Parathyroid adenoma (tissue), 2 donors: ENCODE measurements at regions not wholly inside any gene's neighbourhood (a gene's known extent, or its start where the extent isn't known, plus 50 kb on each side); places are given as distances from the start of the nearest gene placed in this dataset.

Experiments
- H2AFZ ChIP-seq: fragments of 300-600 bp; sonication (generic); one replicate; pipeline ENCODE4 v1.7.0; 2017; ENCODE audit warnings: antibody characterized with exemption, mild to moderate bottlenecking
- H3K27ac ChIP-seq: fragments of 300-600 bp; sonication (generic); one replicate; pipeline ENCODE4 v1.7.0; 2017
- H3K27me3 ChIP-seq: fragments of 300-600 bp; sonication (generic); one replicate; pipeline ENCODE4 v1.7.0; 2017; ENCODE audit warnings: low read length; ENCODE audit not compliant: control insufficient read depth, insufficient read depth
- H3K36me3 ChIP-seq: fragments of 300-600 bp; sonication (generic); one replicate; pipeline ENCODE4 v1.7.0; 2017; ENCODE audit warnings: low read length; ENCODE audit not compliant: control insufficient read depth, insufficient read depth
- H3K4me1 ChIP-seq: fragments of 300-600 bp; sonication (generic); one replicate; pipeline ENCODE4 v1.7.0; 2017; ENCODE audit warnings: control low read depth
- H3K4me2 ChIP-seq: fragments of 300-600 bp; sonication (generic); one replicate; pipeline ENCODE4 v1.7.0; 2017; ENCODE audit warnings: low read length
- H3K4me3 ChIP-seq: fragments of 300-600 bp; sonication (generic); one replicate; pipeline ENCODE4 v1.7.0; 2017; ENCODE audit warnings: low read depth, low read length
- H3K79me2 ChIP-seq: fragments of 300-600 bp; sonication (generic); one replicate; pipeline ENCODE4 v1.7.0; 2017; ENCODE audit warnings: control low read depth
- H3K9ac ChIP-seq: fragments of 300-600 bp; sonication (generic); one replicate; pipeline ENCODE4 v1.7.0; 2017; ENCODE audit warnings: mild to moderate bottlenecking
- H3K9me3 ChIP-seq: fragments of 300-600 bp; sonication (generic); one replicate; pipeline ENCODE4 v1.7.0; 2017; ENCODE audit warnings: low read length; ENCODE audit not compliant: control insufficient read depth
- TF ChIP-seq, protein P1 (sequence below): fragments of 300-600 bp; sonication (generic); IDR thresholded peaks from one replicate; pipeline ENCODE4 v1.7.0; 2017; ENCODE audit warnings: antibody characterized with exemption, mild to moderate bottlenecking
- donor health status: primary hyperparathyroidism.

DNA sequence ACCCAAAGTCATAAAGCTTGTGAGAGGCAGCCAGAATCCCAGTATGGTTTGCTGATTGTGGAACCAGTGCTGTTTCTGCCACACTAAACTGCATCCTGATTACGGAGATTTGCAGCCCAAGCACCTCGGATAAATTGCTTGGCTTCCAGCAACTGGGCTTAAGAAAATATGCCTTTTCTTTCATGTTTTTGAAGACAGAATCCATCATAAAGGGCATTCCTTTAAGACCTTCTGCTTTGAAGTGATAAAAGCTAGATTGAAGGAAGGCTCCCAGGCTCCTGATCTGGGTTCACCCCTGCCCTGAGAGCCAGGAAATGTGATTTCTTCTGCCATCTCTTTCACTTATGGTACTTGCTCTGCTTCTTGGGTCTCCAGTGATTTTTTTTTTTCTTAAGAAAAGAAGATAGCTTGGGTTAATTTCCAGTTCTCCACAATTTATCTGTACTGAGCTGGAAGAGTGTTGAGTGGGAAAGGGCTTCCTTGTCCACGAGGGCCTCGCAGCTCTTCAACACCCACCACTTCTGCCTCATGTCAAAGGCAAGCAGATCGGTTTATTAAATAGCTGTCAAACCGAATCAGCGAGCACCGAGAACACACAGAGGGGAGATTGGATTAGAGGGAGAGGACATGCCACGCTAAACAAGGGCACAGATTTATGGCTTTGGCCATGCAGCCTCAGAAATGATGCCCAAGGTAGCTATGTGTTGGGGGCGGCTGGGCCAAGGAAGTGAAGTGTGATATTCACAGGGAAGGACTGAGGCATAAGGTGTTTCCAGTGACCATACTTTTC is 94.9 kb upstream of the TBX20 start:
- no peaks in the 10 kb centered on the region for H3K9me3 ChIP-seq

DNA sequence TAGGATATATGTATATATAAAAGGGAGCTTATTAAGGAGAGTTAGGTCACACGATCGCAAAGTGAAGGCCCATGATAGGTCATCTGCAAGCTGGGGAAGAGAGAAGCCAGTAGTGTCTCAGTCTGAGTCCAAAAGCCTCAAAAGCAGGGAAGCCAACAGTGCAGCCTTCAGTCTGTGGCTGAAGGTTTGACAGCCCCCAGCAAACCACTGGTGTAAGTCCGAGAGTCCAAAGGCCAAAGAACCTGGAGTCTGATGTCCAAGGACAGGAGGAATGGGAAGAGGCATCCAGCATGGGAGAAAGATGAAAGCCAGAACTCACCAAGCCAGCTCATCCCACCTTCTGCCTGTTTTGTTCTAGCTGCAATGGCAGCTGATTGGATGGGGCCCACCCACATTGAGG is 88.9 kb upstream of the TBX20 start:
- Histone ChIP-seq H3K9me3 (no peaks in the 10 kb centered on the region), H3K79me2 (no peaks in the 10 kb centered on the region), H2AFZ (no peak overlapping the region), H3K27me3 (no peaks in the 10 kb centered on the region), H3K4me2 (no peak overlapping the region), H3K9ac (no peak overlapping the region), H3K4me3 (no peak overlapping the region), H3K27ac (no peak overlapping the region), H3K4me1 (no peaks in the 10 kb centered on the region), H3K36me3 (no peaks in the 10 kb centered on the region)
- TF ChIP-seq, protein P1, sequence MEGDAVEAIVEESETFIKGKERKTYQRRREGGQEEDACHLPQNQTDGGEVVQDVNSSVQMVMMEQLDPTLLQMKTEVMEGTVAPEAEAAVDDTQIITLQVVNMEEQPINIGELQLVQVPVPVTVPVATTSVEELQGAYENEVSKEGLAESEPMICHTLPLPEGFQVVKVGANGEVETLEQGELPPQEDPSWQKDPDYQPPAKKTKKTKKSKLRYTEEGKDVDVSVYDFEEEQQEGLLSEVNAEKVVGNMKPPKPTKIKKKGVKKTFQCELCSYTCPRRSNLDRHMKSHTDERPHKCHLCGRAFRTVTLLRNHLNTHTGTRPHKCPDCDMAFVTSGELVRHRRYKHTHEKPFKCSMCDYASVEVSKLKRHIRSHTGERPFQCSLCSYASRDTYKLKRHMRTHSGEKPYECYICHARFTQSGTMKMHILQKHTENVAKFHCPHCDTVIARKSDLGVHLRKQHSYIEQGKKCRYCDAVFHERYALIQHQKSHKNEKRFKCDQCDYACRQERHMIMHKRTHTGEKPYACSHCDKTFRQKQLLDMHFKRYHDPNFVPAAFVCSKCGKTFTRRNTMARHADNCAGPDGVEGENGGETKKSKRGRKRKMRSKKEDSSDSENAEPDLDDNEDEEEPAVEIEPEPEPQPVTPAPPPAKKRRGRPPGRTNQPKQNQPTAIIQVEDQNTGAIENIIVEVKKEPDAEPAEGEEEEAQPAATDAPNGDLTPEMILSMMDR: no peak

More for the DNA sequence above, 94.9 kb upstream of the TBX20 start:
- Histone ChIP-seq H3K79me2 (no peaks in the 10 kb centered on the region), H3K4me1 (no peaks in the 10 kb centered on the region), H3K27me3 (no peaks in the 10 kb centered on the region), H3K36me3 (no peaks in the 10 kb centered on the region), H3K4me3 (no peak overlapping the region), H3K4me2 (no peak overlapping the region), H2AFZ (no peak overlapping the region), H3K27ac (no peak overlapping the region), H3K9ac (no peak overlapping the region)
- TF ChIP-seq, protein P1: no peak

DNA sequence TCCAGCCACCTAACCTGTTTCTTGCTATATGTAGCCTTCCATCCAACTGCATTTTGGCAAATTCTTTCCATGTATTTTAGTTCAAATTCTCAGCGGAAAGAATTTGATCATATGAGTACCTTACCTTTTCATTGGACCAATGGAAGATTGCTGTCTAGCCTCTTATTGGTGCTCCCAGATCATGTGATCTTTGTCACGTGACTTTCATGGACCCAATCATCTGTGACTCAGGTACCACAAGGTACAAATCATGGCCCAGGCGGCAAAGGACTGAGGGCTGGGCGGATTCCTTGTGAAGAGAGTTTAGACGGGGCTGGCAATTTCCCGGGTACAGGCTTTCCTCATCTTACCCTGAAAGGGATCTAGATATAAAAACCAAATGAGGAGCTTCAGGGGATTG is 85.9 kb upstream of the TBX20 start:
- no peaks in the 10 kb centered on the region for H3K9me3 ChIP-seq
- no peak overlapping the region for H3K9ac ChIP-seq
- no peaks in the 10 kb centered on the region for H3K36me3 ChIP-seq
- no peaks in the 10 kb centered on the region for H3K79me2 ChIP-seq
- no peak overlapping the region for H3K4me3 ChIP-seq
- H3K4me1 ChIP-seq: no peaks in the 10 kb centered on the region
- TF ChIP-seq, protein P1: no peak
- no peaks in the 10 kb centered on the region for H3K27me3 ChIP-seq
- no peak overlapping the region for H3K27ac ChIP-seq
- H3K4me2 ChIP-seq: no peak overlapping the region
- no peak overlapping the region for H2AFZ ChIP-seq

DNA sequence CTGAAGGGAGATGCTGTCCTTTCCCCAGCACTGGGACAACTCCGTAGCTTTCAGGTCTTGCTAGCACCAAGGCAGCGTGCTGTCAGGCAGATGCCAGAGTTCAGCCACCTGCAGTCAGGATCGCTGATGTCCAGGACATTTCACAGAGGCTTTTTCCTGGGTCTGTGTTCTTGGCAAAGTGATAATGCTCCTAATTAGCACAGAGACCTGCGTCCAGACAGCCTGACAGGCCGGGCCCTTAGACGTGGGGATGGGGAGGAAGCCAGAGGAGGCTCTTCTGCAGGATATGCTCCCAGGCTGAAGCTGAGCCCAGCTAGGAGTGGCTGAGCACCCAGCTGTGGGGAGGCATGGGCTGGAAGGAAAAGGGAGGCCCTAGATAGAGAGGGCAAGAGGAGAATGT is 82.5 kb upstream of the TBX20 start:
- TF ChIP-seq, protein P1: no peak
- H3K36me3 ChIP-seq: no peaks in the 10 kb centered on the region
- no peaks in the 10 kb centered on the region for H3K4me1 ChIP-seq
- H3K9ac ChIP-seq: no peak overlapping the region
- H3K9me3 ChIP-seq: no peaks in the 10 kb centered on the region
- no peak overlapping the region for H3K4me2 ChIP-seq
- no peaks in the 10 kb centered on the region for H3K27me3 ChIP-seq
- no peaks in the 10 kb centered on the region for H3K79me2 ChIP-seq
- H2AFZ ChIP-seq: no peak overlapping the region
- no peak overlapping the region for H3K4me3 ChIP-seq
- no peak overlapping the region for H3K27ac ChIP-seq

DNA sequence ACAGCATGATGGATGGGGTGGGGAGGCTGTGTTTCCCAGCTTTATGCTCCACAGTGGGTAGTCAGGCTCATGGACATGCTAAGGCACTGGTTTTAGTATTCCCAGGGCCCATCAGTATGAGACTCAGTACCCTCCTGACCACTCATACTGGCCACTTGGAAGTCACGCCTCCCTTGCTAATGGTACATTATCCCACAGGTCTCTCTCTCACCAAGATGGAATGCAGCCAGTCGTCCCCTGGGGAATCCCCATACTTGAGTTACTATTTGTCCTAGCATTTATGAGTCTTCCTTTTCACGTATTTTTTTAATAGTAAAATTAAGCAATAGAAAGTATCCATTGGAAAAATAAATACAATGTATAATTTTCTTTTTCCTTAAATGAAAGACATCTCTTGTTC is 80.6 kb upstream of the TBX20 start:
- no peak overlapping the region for H2AFZ ChIP-seq
- no peaks in the 10 kb centered on the region for H3K79me2 ChIP-seq
- H3K9me3 ChIP-seq: no peaks in the 10 kb centered on the region
- no peaks in the 10 kb centered on the region for H3K36me3 ChIP-seq
- no peak overlapping the region for H3K4me2 ChIP-seq
- H3K9ac ChIP-seq: no peak overlapping the region
- H3K27me3 ChIP-seq: no peaks in the 10 kb centered on the region
- TF ChIP-seq, protein P1: no peak
- no peaks in the 10 kb centered on the region for H3K4me1 ChIP-seq
- H3K4me3 ChIP-seq: no peak overlapping the region
- H3K27ac ChIP-seq: no peak overlapping the region
